ENCODE measurements at regions not wholly inside any gene's neighbourhood (a gene's known extent, or its start where the extent isn't known, plus 50 kb on each side); places are given as distances from the start of the nearest gene placed in this dataset.
"Not testable (repeated sequence)": the region's sequence is repeated elsewhere in the genome, so short reads cannot be mapped to it uniquely, and the experiment has no call there.

GRCh38 chr22:11041416-11041815 lies 4486.6 kb upstream of the OR11H1 start:
- not testable (repeated sequence) for H3K36me3 Mint-ChIP-seq, H3K27ac Mint-ChIP-seq, H3K4me1 Mint-ChIP-seq, H3K4me3 Mint-ChIP-seq, ATAC-seq
- peak in 1 of 2 donors; percentile 37 for DNase-seq (ENCODE audit: low spot score in 2 of 2)
- H3K9me3 Mint-ChIP-seq: peaks cover 26% of the 10 kb centered on the region

- ATAC-seq (no peak), DNase-seq (ENCODE audit: low spot score in 2 of 2) (peak in 1 of 2 donors; percentile 45)
- Mint-ChIP-seq H3K36me3 (no peaks in the 10 kb centered on the region), H3K9me3 (peaks cover 26% of the 10 kb centered on the region), H3K27ac (no peak overlapping the region), H3K4me1 (no peaks in the 10 kb centered on the region), H3K4me3 (no peak overlapping the region)
Observed at GRCh38 chr22:11042116-11042515, 4485.9 kb upstream of the OR11H1 start.

- not testable (repeated sequence) for H3K4me3 Mint-ChIP-seq, H3K4me1 Mint-ChIP-seq, H3K36me3 Mint-ChIP-seq, ATAC-seq, H3K27ac Mint-ChIP-seq
- DNase-seq (ENCODE audit: low spot score in 2 of 2): peak in 1 of 2 donors; percentile 41
- peaks cover 22% of the 10 kb centered on the region for H3K9me3 Mint-ChIP-seq
Observed at GRCh38 chr22:11043289-11043688, 4484.7 kb upstream of the OR11H1 start.

- not testable (repeated sequence) for H3K36me3 Mint-ChIP-seq; H3K27ac Mint-ChIP-seq; ATAC-seq; H3K4me1 Mint-ChIP-seq; DNase-seq (ENCODE audit: low spot score in 2 of 2); H3K4me3 Mint-ChIP-seq
- H3K9me3 Mint-ChIP-seq: peaks cover 16% of the 10 kb centered on the region
Observed at GRCh38 chr22:11048884-11049283, 4479.1 kb upstream of the OR11H1 start.

GRCh38 chr22:11050226-11050625 lies 4477.8 kb upstream of the OR11H1 start:
- not testable (repeated sequence) for DNase-seq (ENCODE audit: low spot score in 2 of 2); ATAC-seq; H3K4me3 Mint-ChIP-seq; H3K4me1 Mint-ChIP-seq; H3K27ac Mint-ChIP-seq; H3K36me3 Mint-ChIP-seq
- H3K9me3 Mint-ChIP-seq: peaks cover 16% of the 10 kb centered on the region

- H3K9me3 Mint-ChIP-seq: peaks cover 20% of the 10 kb centered on the region
- not testable (repeated sequence) for H3K4me1 Mint-ChIP-seq, ATAC-seq, H3K4me3 Mint-ChIP-seq, H3K36me3 Mint-ChIP-seq, H3K27ac Mint-ChIP-seq
- peak in 1 of 2 donors; percentile 48 for DNase-seq (ENCODE audit: low spot score in 2 of 2)
Observed at GRCh38 chr22:11051401-11052112, 4476.4 kb upstream of the OR11H1 start.

- peaks cover 19% of the 10 kb centered on the region for H3K9me3 Mint-ChIP-seq
- H3K27ac Mint-ChIP-seq, H3K36me3 Mint-ChIP-seq, H3K4me3 Mint-ChIP-seq, H3K4me1 Mint-ChIP-seq: not testable (repeated sequence)
- peak; percentile 15 for ATAC-seq
- peak in 1 of 2 donors; percentile 50 for DNase-seq (ENCODE audit: low spot score in 2 of 2)
Observed at GRCh38 chr22:11053403-11054344, 4474.3 kb upstream of the OR11H1 start.

- peak; percentile 4 for ATAC-seq
- not testable (repeated sequence) for H3K4me3 Mint-ChIP-seq
Observed at GRCh38 chr22:11054681-11055080, 4473.3 kb upstream of the OR11H1 start.

GRCh38 chr22:11055176-11055575 lies 4472.8 kb upstream of the OR11H1 start:
- not testable (repeated sequence) for H3K4me3 Mint-ChIP-seq, H3K36me3 Mint-ChIP-seq, H3K27ac Mint-ChIP-seq, H3K4me1 Mint-ChIP-seq
- ATAC-seq (peak; percentile 9), DNase-seq (ENCODE audit: low spot score in 2 of 2) (peak in 1 of 2 donors; percentile 42)
- peaks cover 15% of the 10 kb centered on the region for H3K9me3 Mint-ChIP-seq

More at GRCh38 chr22:11054681-11055080, 4473.3 kb upstream of the OR11H1 start:
- H3K27ac Mint-ChIP-seq; H3K4me1 Mint-ChIP-seq; DNase-seq (ENCODE audit: low spot score in 2 of 2); H3K36me3 Mint-ChIP-seq: not testable (repeated sequence)
- peaks cover 14% of the 10 kb centered on the region for H3K9me3 Mint-ChIP-seq

GRCh38 chr22:11057955-11058547 lies 4469.9 kb upstream of the OR11H1 start:
- H3K36me3 Mint-ChIP-seq; H3K4me1 Mint-ChIP-seq; DNase-seq (ENCODE audit: low spot score in 2 of 2); H3K27ac Mint-ChIP-seq; ATAC-seq; H3K4me3 Mint-ChIP-seq: not testable (repeated sequence)
- H3K9me3 Mint-ChIP-seq: peaks cover 21% of the 10 kb centered on the region

GRCh38 chr22:11059129-11059528 lies 4468.9 kb upstream of the OR11H1 start:
- H3K27ac Mint-ChIP-seq, H3K4me3 Mint-ChIP-seq, H3K36me3 Mint-ChIP-seq, H3K4me1 Mint-ChIP-seq, ATAC-seq: not testable (repeated sequence)
- peak in 1 of 2 donors; percentile 43 for DNase-seq (ENCODE audit: low spot score in 2 of 2)
- peaks cover 24% of the 10 kb centered on the region for H3K9me3 Mint-ChIP-seq

- peaks cover 32% of the 10 kb centered on the region for H3K9me3 Mint-ChIP-seq
- not testable (repeated sequence) for H3K4me1 Mint-ChIP-seq, ATAC-seq, H3K27ac Mint-ChIP-seq, H3K36me3 Mint-ChIP-seq, H3K4me3 Mint-ChIP-seq
- peak in 1 of 2 donors; percentile 41 for DNase-seq (ENCODE audit: low spot score in 2 of 2)
Observed at GRCh38 chr22:11060797-11061196, 4467.2 kb upstream of the OR11H1 start.

- H3K4me3 Mint-ChIP-seq, ATAC-seq, H3K27ac Mint-ChIP-seq, H3K36me3 Mint-ChIP-seq: not testable (repeated sequence)
- peak in 1 of 2 donors; percentile 47 for DNase-seq (ENCODE audit: low spot score in 2 of 2)
- H3K9me3 Mint-ChIP-seq: peaks cover 43% of the 10 kb centered on the region
- peaks cover 13% of the 10 kb centered on the region for H3K4me1 Mint-ChIP-seq
Observed at GRCh38 chr22:11062534-11062933, 4465.5 kb upstream of the OR11H1 start.

GRCh38 chr22:11063022-11063685 lies 4464.8 kb upstream of the OR11H1 start:
- Mint-ChIP-seq H3K9me3 (peaks cover 46% of the 10 kb centered on the region), H3K4me1 (peaks cover 19% of the 10 kb centered on the region)
- not testable (repeated sequence) for H3K36me3 Mint-ChIP-seq, ATAC-seq, H3K4me3 Mint-ChIP-seq, H3K27ac Mint-ChIP-seq
- DNase-seq (ENCODE audit: low spot score in 2 of 2): peak in 1 of 2 donors; percentile 47

- DNase-seq (ENCODE audit: low spot score in 2 of 2): peak in 1 of 2 donors; percentile 39
- not testable (repeated sequence) for ATAC-seq, H3K36me3 Mint-ChIP-seq, H3K4me3 Mint-ChIP-seq, H3K27ac Mint-ChIP-seq
- H3K4me1 Mint-ChIP-seq: peaks cover 20% of the 10 kb centered on the region
- H3K9me3 Mint-ChIP-seq: peaks cover 42% of the 10 kb centered on the region
Observed at GRCh38 chr22:11065210-11065609, 4462.8 kb upstream of the OR11H1 start.

Measured in stimulated activated effector memory CD8-positive, alpha-beta T cell treated with anti-CD3 and anti-CD28 coated beads, Interleukin-12 subunit alpha, Interleukin-12 subunit beta, amount 100 ng/mL, for 72 hours (primary cell).